ENCODE measurements at regions not wholly inside any gene's neighbourhood (a gene's known extent, or its start where the extent isn't known, plus 50 kb on each side); places are given as distances from the start of the nearest gene placed in this dataset.

DNA sequence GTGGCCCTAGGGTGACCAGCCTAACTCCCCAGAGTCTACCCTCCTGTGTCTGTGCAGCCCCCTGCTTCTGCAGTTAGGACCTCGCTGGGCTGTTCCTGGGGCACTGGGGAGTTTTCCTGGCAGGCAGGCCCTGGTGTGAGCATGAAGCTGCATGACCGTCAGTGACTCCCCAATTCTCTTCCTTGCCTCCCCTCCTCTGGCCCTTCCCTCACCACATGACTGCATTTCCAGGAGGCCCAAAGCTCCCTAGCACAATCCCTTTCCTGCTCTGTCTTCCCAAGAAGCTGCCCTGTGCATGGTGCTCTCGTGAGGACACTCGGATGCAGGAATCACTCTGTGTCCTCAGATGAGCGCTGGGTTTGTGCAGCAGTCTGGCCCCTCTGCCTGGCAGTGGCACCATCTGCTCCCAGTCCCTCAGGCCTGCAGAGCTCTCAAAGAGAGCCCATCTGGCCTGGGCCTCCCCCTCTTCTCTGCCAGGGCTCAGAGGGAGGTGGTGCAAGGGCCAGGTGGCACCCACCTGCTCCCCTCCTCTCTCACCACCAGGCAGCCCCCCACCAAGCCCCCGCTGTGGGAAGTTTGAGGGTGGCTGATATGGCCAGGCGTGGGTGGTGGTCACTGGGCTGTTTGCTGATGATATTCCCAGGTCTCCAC lies 125.6 kb upstream of the HS6ST1 start:
- ATAC-seq: no peak
- WGBS, 2 donors (ENCODE audit: low coverage in 1 of 2): 100% methylated on average over 1 of the region's 7 CpGs; no CpG with 5 or more reads in 1 of the 2 donors
- no peak for TF ChIP-seq POLR2A (IDR thresholded peaks at IDR 0.05)
- no peak for TF ChIP-seq POLR2AphosphoS5 (IDR thresholded peaks at IDR 0.05)
- TF ChIP-seq, protein P1, sequence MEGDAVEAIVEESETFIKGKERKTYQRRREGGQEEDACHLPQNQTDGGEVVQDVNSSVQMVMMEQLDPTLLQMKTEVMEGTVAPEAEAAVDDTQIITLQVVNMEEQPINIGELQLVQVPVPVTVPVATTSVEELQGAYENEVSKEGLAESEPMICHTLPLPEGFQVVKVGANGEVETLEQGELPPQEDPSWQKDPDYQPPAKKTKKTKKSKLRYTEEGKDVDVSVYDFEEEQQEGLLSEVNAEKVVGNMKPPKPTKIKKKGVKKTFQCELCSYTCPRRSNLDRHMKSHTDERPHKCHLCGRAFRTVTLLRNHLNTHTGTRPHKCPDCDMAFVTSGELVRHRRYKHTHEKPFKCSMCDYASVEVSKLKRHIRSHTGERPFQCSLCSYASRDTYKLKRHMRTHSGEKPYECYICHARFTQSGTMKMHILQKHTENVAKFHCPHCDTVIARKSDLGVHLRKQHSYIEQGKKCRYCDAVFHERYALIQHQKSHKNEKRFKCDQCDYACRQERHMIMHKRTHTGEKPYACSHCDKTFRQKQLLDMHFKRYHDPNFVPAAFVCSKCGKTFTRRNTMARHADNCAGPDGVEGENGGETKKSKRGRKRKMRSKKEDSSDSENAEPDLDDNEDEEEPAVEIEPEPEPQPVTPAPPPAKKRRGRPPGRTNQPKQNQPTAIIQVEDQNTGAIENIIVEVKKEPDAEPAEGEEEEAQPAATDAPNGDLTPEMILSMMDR (IDR thresholded peaks at IDR 0.05): no peak
- TF ChIP-seq EP300 (IDR thresholded peaks at IDR 0.05): no peak
- H3K4me1 ChIP-seq: no peaks in the 10 kb centered on the region
- no peak overlapping the region for H3K4me3 ChIP-seq
- H3K27ac ChIP-seq: peak overlapping the region in 1 of 4 donors; percentile 19
- peaks cover 4% of the 10 kb centered on the region for H3K27me3 ChIP-seq
- no peaks in the 10 kb centered on the region for H3K9me3 ChIP-seq
- no peaks in the 10 kb centered on the region for H3K36me3 ChIP-seq

- Histone ChIP-seq H3K9me3 (no peaks in the 10 kb centered on the region), H3K36me3 (no peaks in the 10 kb centered on the region), H3K4me1 (no peaks in the 10 kb centered on the region), H3K27ac (peak overlapping the region in 1 of 4 donors; percentile 19), H3K4me3 (no peak overlapping the region), H3K27me3 (peaks cover 4% of the 10 kb centered on the region)
- no peak for TF ChIP-seq POLR2AphosphoS5 (IDR thresholded peaks at IDR 0.05)
- no peak for TF ChIP-seq EP300 (IDR thresholded peaks at IDR 0.05)
- no peak for TF ChIP-seq POLR2A (IDR thresholded peaks at IDR 0.05)
- TF ChIP-seq, protein P1 (IDR thresholded peaks at IDR 0.05): no peak
- 0 to 78% methylated on average over 1 to 5 of the region's 10 CpGs for WGBS, 2 donors (ENCODE audit: low coverage in 1 of 2)
- no peak for ATAC-seq
Observed at GRCh38 chr2:128444816-128445522, 126.3 kb upstream of the HS6ST1 start.

GRCh38 chr2:128445523-128445900 lies 126.8 kb upstream of the HS6ST1 start:
- Histone ChIP-seq H3K27me3 (no peaks in the 10 kb centered on the region), H3K36me3 (no peaks in the 10 kb centered on the region), H3K9me3 (no peaks in the 10 kb centered on the region), H3K27ac (no peak overlapping the region), H3K4me1 (no peaks in the 10 kb centered on the region), H3K4me3 (no peak overlapping the region)
- ATAC-seq: no peak
- WGBS, 2 donors (ENCODE audit: low coverage in 1 of 2): 75% methylated on average over 4 of the region's 4 CpGs; no CpG with 5 or more reads in 1 of the 2 donors
- no peak for TF ChIP-seq POLR2A (IDR thresholded peaks at IDR 0.05)
- no peak for TF ChIP-seq POLR2AphosphoS5 (IDR thresholded peaks at IDR 0.05)
- TF ChIP-seq EP300 (IDR thresholded peaks at IDR 0.05): no peak
- TF ChIP-seq, protein P1 (IDR thresholded peaks at IDR 0.05): no peak

GRCh38 chr2:128446049-128446873 lies 127.6 kb upstream of the HS6ST1 start:
- Histone ChIP-seq H3K9me3 (no peaks in the 10 kb centered on the region), H3K4me1 (no peaks in the 10 kb centered on the region), H3K4me3 (no peak overlapping the region), H3K36me3 (no peaks in the 10 kb centered on the region), H3K27me3 (no peaks in the 10 kb centered on the region), H3K27ac (no peak overlapping the region)
- ATAC-seq: no peak
- no CpG with 5 or more reads among the region's 10 CpGs for WGBS, 2 donors (ENCODE audit: low coverage in 1 of 2)
- TF ChIP-seq EP300 (IDR thresholded peaks at IDR 0.05) (no peak), POLR2AphosphoS5 (IDR thresholded peaks at IDR 0.05) (no peak), POLR2A (IDR thresholded peaks at IDR 0.05) (no peak)
- TF ChIP-seq, protein P1 (IDR thresholded peaks at IDR 0.05): no peak

Measured in gastroesophageal sphincter (tissue), 4 donors.